Esophagus muscularis mucosa (tissue), 4 donors: ENCODE measurements at regions not wholly inside any gene's neighbourhood (a gene's known extent, or its start where the extent isn't known, plus 50 kb on each side); places are given as distances from the start of the nearest gene placed in this dataset.

Source experiments
- DNase-seq: peaks from one replicate; pipeline ENCODE4 v3.0.0-alpha.2; 2017; ENCODE audit errors: extremely low spot score
- H3K27ac ChIP-seq, 4 donors: fragments of 200-600 bp; sonication (generic); replicated peaks in 1 of 4; 1 replicate in 3 of 4; 2 replicates in 1 of 4; pipeline ENCODE4 v1.5.1; 2016 to 2019; ENCODE audit warnings: mild to moderate bottlenecking in 1 of 4
- H3K27me3 ChIP-seq, 4 donors: fragments of 200-600 bp; sonication (generic); one replicate each; pipeline versions ENCODE4 v1.5.1 to v1.6.0; 2016 to 2019
- H3K36me3 ChIP-seq, 4 donors: fragments of 200-600 bp; sonication (generic); one replicate each; pipeline ENCODE4 v1.5.1; 2016 to 2019
- H3K4me1 ChIP-seq, 4 donors: fragments of 200-600 bp; sonication (generic); one replicate each; pipeline ENCODE4 v1.5.1; 2016 to 2019
- H3K4me3 ChIP-seq, 4 donors: fragments of 200-600 bp; sonication (generic); 1 replicate in 2 of 4; 2 replicates in 2 of 4; pipeline ENCODE4 v1.5.1; 2016 to 2019; ENCODE audit warnings: mild to moderate bottlenecking in 4 of 4, moderate library complexity in 1 of 4
- H3K9me3 ChIP-seq, 4 donors: fragments of 200-600 bp; sonication (generic); 1 replicate in 3 of 4; 2 replicates in 1 of 4; pipeline ENCODE4 v1.5.1; 2016 to 2019
- EP300 ChIP-seq: sonication (generic); formaldehyde crosslinking; IDR thresholded peaks from one replicate; pipeline ENCODE4 v1.6.1; 2017; ENCODE audit warnings: antibody characterized with exemption
- POLR2A ChIP-seq: fragments of 450-650 bp; IDR thresholded peaks from one replicate; pipeline ENCODE4 v1.6.1; 2017; ENCODE audit warnings: antibody characterized with exemption, moderate library complexity, mild to moderate bottlenecking, low read depth
- POLR2AphosphoS5 ChIP-seq, 2 donors: sonication (generic); formaldehyde crosslinking; IDR thresholded peaks; one replicate each; pipeline ENCODE4 v1.6.1; 2017; ENCODE audit warnings: antibody characterized with exemption in 2 of 2
- WGBS: methylation state at CpG from one replicate; pipeline ENCODE4 v1.1.5; 2018; 5-methylcytosine and 5-hydroxymethylcytosine counted together
- intact Hi-C: fragments of 100-400 bp; cut with DNase I; formaldehyde crosslinking; loops from one replicate; pipeline ENCODE4 v1.15.1; 2023
- TF ChIP-seq, protein P1 (sequence below), 3 experiments: fragments of 200-600 bp in 2 of 3; fragments of 450-650 bp in 1 of 3; sonication (generic) in 2 of 3; IDR thresholded peaks; one replicate each; pipeline ENCODE4 v1.5.1; 2017 to 2019; ENCODE audit warnings: antibody characterized with exemption in 3 of 3, mild to moderate bottlenecking in 2 of 3, moderate library complexity in 1 of 3

DNA sequence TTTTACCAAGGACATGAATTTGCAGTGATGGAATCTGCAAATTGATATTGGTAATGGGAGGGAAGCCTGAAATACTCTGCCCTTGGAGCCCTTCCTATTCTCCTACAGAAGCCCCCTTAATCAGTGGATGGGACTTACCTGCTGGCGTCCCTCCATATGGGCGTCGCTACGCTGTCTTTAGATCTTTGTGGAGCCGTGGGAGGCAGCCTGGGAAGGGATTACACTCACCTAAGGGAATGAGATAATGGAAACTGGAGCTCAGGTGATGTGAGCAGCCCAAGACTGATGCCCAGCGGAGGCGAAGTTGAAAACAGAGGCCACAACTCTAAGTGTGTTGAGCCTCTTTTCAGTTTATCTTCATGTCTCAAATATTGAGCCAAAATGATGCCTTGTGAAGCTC, 306.6 kb downstream of the MYCN start:
- Histone ChIP-seq H3K36me3 (no peaks in the 10 kb centered on the region), H3K4me1 (no peaks in the 10 kb centered on the region), H3K27ac (no peak overlapping the region), H3K27me3 (peaks cover 0 to 23% (median 0%) of the 10 kb centered on the region in 4 donors), H3K9me3 (no peaks in the 10 kb centered on the region), H3K4me3 (no peak overlapping the region)
- DNase-seq = no peak
- intact Hi-C loops = no loop called here
- WGBS = 96% methylated on average over 7 of the region's 7 CpGs
- TF ChIP-seq, protein P1, sequence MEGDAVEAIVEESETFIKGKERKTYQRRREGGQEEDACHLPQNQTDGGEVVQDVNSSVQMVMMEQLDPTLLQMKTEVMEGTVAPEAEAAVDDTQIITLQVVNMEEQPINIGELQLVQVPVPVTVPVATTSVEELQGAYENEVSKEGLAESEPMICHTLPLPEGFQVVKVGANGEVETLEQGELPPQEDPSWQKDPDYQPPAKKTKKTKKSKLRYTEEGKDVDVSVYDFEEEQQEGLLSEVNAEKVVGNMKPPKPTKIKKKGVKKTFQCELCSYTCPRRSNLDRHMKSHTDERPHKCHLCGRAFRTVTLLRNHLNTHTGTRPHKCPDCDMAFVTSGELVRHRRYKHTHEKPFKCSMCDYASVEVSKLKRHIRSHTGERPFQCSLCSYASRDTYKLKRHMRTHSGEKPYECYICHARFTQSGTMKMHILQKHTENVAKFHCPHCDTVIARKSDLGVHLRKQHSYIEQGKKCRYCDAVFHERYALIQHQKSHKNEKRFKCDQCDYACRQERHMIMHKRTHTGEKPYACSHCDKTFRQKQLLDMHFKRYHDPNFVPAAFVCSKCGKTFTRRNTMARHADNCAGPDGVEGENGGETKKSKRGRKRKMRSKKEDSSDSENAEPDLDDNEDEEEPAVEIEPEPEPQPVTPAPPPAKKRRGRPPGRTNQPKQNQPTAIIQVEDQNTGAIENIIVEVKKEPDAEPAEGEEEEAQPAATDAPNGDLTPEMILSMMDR (IDR thresholded peaks at IDR 0.05) = no peak
- TF ChIP-seq EP300 (no peak), POLR2A (no peak), POLR2AphosphoS5 (IDR thresholded peaks at IDR 0.05) (no peak)

DNA sequence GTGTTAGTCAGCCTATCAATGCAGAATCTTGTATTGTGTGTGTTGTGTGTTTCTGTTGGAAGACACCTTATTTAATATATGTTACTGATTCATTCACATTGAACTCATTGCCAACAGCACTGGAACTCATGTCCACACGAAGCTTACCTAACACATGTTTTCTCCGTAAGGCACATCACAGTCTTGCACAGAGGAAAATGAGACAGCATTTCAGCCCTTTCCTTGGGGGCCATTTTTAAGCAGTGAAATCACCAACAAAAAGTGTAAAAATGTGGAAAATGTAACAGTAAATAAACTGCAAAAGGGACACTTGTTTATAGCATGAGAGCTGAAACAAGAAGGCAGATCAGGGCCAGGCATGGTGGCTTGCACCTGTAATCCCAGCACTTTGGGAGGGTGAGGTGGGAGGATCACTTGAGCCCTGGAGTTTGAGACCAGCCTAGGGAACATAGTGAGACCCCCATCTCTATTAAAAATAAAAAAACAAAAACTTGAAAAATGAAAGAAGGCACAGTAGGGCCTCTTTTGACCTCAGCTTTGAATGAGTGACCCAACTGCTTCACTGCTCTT, 306.0 kb downstream of the MYCN start:
- no peak overlapping the region for H3K4me3 ChIP-seq
- H3K36me3 ChIP-seq = no peaks in the 10 kb centered on the region
- TF ChIP-seq POLR2A = no peak
- TF ChIP-seq POLR2AphosphoS5 (IDR thresholded peaks at IDR 0.05) = no peak
- no peak for TF ChIP-seq EP300
- WGBS = 94% methylated on average over 2 of the region's 2 CpGs
- no peaks in the 10 kb centered on the region for H3K9me3 ChIP-seq
- H3K27ac ChIP-seq = no peak overlapping the region
- DNase-seq = no peak
- peaks cover 0 to 20% (median 0%) of the 10 kb centered on the region in 4 donors for H3K27me3 ChIP-seq
- intact Hi-C loops = no loop called here
- H3K4me1 ChIP-seq = no peaks in the 10 kb centered on the region

DNA sequence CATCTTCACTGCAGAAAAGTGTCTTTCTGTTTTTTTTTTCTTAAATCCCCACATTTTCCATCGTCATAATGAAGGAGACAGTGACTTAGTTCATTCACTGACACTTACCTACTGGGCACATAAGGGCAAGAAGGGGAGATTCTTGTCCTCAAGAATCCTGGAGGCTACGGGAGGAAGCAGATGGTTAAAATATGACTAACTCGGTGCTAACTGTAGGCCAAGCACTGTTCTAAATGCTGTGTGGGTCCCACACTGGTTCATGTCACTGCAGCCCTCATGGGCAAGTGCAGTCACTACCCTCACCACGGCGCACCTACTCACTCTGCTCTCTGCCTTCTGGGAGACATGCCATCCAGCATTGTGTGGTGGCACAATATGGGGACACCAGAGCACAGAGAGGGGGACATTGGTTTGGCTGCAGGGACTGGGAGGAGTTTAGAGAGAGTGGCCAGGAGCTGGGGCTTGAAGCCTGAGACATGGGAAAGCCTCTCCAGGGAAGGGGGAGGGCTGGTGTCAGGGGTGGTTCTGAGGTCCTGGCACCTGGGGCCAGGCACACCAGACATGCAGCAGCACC, 305.2 kb downstream of the MYCN start:
- intact Hi-C loops = no loop called here
- Histone ChIP-seq H3K27me3 (peaks cover 0 to 14% (median 0%) of the 10 kb centered on the region in 4 donors), H3K4me3 (no peak overlapping the region), H3K4me1 (no peaks in the 10 kb centered on the region), H3K27ac (no peak overlapping the region), H3K36me3 (no peaks in the 10 kb centered on the region), H3K9me3 (no peaks in the 10 kb centered on the region)
- 85% methylated on average over 5 of the region's 5 CpGs for WGBS
- DNase-seq = no peak
- no peak for TF ChIP-seq POLR2AphosphoS5 (IDR thresholded peaks at IDR 0.05)
- TF ChIP-seq POLR2A = no peak
- TF ChIP-seq, protein P1 (IDR thresholded peaks at IDR 0.05) = no peak
- no peak for TF ChIP-seq EP300

DNA sequence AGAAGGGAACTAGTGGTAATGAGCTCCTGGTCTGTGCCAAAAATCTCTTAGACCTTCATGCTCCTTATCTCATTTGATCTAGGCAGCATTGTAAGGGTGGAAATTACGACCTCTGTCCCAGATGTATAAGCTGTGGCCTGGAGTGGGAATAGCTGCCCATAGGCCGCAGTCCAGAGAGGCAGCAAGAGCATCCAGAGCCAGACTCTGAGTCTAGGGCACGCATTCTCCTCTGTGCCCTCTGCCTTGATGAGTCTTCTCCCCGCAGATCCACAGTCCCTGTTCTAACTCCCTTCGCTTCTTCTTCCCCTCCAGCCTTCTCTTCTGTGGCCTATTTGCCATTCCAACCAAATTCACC, 304.6 kb downstream of the MYCN start:
- intact Hi-C loops = no loop called here
- no peak for TF ChIP-seq POLR2A
- TF ChIP-seq EP300 = no peak
- TF ChIP-seq, protein P1 (IDR thresholded peaks at IDR 0.05) = no peak
- no peak for TF ChIP-seq POLR2AphosphoS5 (IDR thresholded peaks at IDR 0.05)
- Histone ChIP-seq H3K36me3 (no peaks in the 10 kb centered on the region), H3K27me3 (peaks cover 0 to 8% (median 0%) of the 10 kb centered on the region in 4 donors), H3K4me1 (no peaks in the 10 kb centered on the region), H3K4me3 (no peak overlapping the region), H3K27ac (no peak overlapping the region), H3K9me3 (no peaks in the 10 kb centered on the region)
- no peak for DNase-seq
- WGBS = 93% methylated on average over 5 of the region's 5 CpGs

DNA sequence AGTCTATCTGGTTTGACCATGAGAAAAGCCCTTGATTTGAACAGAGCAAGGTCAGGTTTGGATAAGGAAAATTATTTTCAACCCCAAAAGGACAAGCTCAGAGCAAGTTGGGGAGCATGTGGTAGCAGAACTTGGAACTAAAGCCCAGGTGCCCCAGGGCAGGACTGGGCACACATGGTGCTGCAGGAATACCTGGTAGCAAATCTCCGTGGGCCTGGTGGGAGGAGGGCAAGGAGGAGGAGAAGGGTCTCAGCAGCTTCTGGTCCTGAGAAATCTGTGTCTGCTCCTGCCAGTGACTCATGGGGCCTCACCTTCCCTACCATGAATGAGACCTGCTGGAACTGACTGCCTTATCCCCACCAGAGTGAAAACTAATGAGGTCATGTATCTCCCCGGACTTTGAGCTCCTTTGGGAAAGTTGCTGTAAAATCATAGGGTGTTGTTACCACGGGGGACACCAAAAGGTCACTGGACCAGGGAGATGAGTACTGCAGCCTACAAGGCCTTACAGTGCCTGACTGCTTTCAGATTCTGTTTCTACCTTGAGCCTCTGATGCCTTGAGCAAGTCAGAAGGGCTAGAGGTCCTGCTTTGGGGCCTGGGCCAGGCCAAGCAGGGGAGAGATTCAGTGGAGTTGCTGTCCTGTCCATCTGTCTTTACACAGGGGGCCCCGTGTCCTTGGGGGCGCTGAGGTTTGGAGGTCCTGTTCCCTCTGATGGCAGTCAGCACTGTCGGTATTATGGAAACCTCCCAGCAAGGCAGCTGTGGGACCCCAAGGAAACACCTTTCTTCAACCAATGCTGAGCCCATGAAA, 304.0 kb downstream of the MYCN start:
- no peaks in the 10 kb centered on the region for H3K36me3 ChIP-seq
- peaks cover 0 to 2% (median 0%) of the 10 kb centered on the region in 4 donors for H3K27me3 ChIP-seq
- no peak overlapping the region for H3K27ac ChIP-seq
- WGBS = 92% methylated on average over 6 of the region's 6 CpGs
- TF ChIP-seq EP300 (no peak), POLR2A (no peak), POLR2AphosphoS5 (IDR thresholded peaks at IDR 0.05) (no peak)
- TF ChIP-seq, protein P1 (IDR thresholded peaks at IDR 0.05) = no peak
- intact Hi-C loops = no loop called here
- H3K4me3 ChIP-seq = no peak overlapping the region
- no peaks in the 10 kb centered on the region for H3K4me1 ChIP-seq
- H3K9me3 ChIP-seq = no peaks in the 10 kb centered on the region
- no peak for DNase-seq
